Lower leg skin (tissue), 3 donors: ENCODE measurements at regions not wholly inside any gene's neighbourhood (a gene's known extent, or its start where the extent isn't known, plus 50 kb on each side); places are given as distances from the start of the nearest gene placed in this dataset.

Experiments used
- CTCF ChIP-seq, 3 donors: fragments of 450-650 bp; IDR thresholded peaks; one replicate each; pipeline ENCODE4 v1.5.1; 2016; ENCODE audit warnings: antibody characterized with exemption in 3 of 3, mild to moderate bottlenecking in 3 of 3, moderate library complexity in 2 of 3
- POLR2A ChIP-seq, 2 donors: fragments of 450-650 bp; IDR thresholded peaks; one replicate each; pipeline ENCODE4 v1.6.1; 2016 to 2017; ENCODE audit warnings: antibody characterized with exemption in 2 of 2, mild to moderate bottlenecking in 1 of 2, moderate library complexity in 1 of 2

- no peak for TF ChIP-seq CTCF (IDR thresholded peaks at IDR 0.05)
- TF ChIP-seq POLR2A (IDR thresholded peaks at IDR 0.05): no peak
Observed at GRCh38 chr14:22432348-22432976, 156.6 kb downstream of the DAD1 start.
